Neural progenitor cell (in vitro differentiated cells): ENCODE measurements at regions not wholly inside any gene's neighbourhood (a gene's known extent, or its start where the extent isn't known, plus 50 kb on each side); places are given as distances from the start of the nearest gene placed in this dataset.

Experiments used
- DNase-seq: peaks from one replicate; pipeline ENCODE4 v3.0.0-alpha.2; 2016; ENCODE audit warnings: low spot score
- H2AFZ ChIP-seq: fragments of 200-600 bp; sonication (generic); replicated peaks from 2 replicates; pipeline ENCODE4 v1.6.1; 2016; ENCODE audit warnings: antibody characterized with exemption
- H3F3A ChIP-seq: fragments of 200-600 bp; sonication (generic); 2 replicates; pipeline ENCODE4 v1.6.1; 2016; ENCODE audit warnings: antibody characterized with exemption, low read depth
- H3K27ac ChIP-seq: fragments of 200-600 bp; sonication (generic); 2 replicates; pipeline ENCODE4 v1.5.1; 2016; ENCODE audit warnings: mild to moderate bottlenecking
- H3K27me3 ChIP-seq: fragments of 200-600 bp; sonication (generic); 2 replicates; pipeline ENCODE4 v1.6.1; 2016; ENCODE audit warnings: mild to moderate bottlenecking, moderate library complexity
- H3K36me3 ChIP-seq: fragments of 200-600 bp; sonication (generic); 2 replicates; pipeline ENCODE4 v1.5.1; 2016
- H3K4me1 ChIP-seq: fragments of 200-600 bp; sonication (generic); 2 replicates; pipeline ENCODE4 v1.6.1; 2016; ENCODE audit warnings: mixed run types
- H3K4me2 ChIP-seq: fragments of 200-600 bp; sonication (generic); 2 replicates; pipeline ENCODE4 v1.6.1; 2016
- H3K4me3 ChIP-seq: fragments of 200-600 bp; sonication (generic); 2 replicates; pipeline ENCODE4 v1.5.1; 2016
- H3K79me2 ChIP-seq: fragments of 200-600 bp; sonication (generic); 2 replicates; pipeline ENCODE4 v1.6.1; 2016; ENCODE audit warnings: low read depth
- H3K9ac ChIP-seq: fragments of 200-600 bp; sonication (generic); 2 replicates; pipeline ENCODE4 v1.6.1; 2016
- H3K9me3 ChIP-seq: fragments of 200-600 bp; sonication (generic); 2 replicates; pipeline ENCODE4 v1.5.1; 2016; ENCODE audit warnings: low read depth
- H4K20me1 ChIP-seq: fragments of 200-600 bp; sonication (generic); 2 replicates; pipeline ENCODE4 v1.6.1; 2016; ENCODE audit warnings: low read depth
- H3K27ac Mint-ChIP-seq: 3 replicates; pipeline ENCODE4 v1.8.0; 2021; ENCODE audit warnings: mixed read lengths
- H3K27me3 Mint-ChIP-seq: 2 replicates; pipeline ENCODE4 v1.8.0; 2022; ENCODE audit warnings: low read depth, mild to moderate bottlenecking, inconsistent platforms, moderate library complexity, mixed read lengths; ENCODE audit not compliant: insufficient read depth
- H3K36me3 Mint-ChIP-seq: 3 replicates; pipeline ENCODE4 v1.8.0; 2021; ENCODE audit warnings: mixed read lengths
- H3K4me1 Mint-ChIP-seq: 3 replicates; pipeline ENCODE4 v1.8.0; 2021; ENCODE audit warnings: mixed read lengths
- H3K4me3 Mint-ChIP-seq: 3 replicates; pipeline ENCODE4 v1.8.0; 2021; ENCODE audit warnings: mild to moderate bottlenecking, moderate library complexity, mixed read lengths
- H3K9me3 Mint-ChIP-seq: 3 replicates; pipeline ENCODE4 v1.8.0; 2020; ENCODE audit warnings: mixed read lengths
- EZH2 ChIP-seq: fragments of 200-600 bp; sonication (generic); IDR thresholded peaks from 2 replicates; pipeline ENCODE4 v1.6.1; 2017; ENCODE audit warnings: antibody characterized with exemption, mild to moderate bottlenecking, moderate library complexity
- EZH2phosphoT487 ChIP-seq: fragments of 200-600 bp; sonication (generic); IDR thresholded peaks from 2 replicates; pipeline ENCODE4 v1.6.1; 2017; ENCODE audit warnings: antibody characterized with exemption
- TF ChIP-seq, protein P1 (sequence below): fragments of 200-600 bp; sonication (generic); IDR thresholded peaks from 2 replicates; pipeline ENCODE4 v1.5.1; 2017; ENCODE audit warnings: antibody characterized with exemption, mild to moderate bottlenecking

DNA sequence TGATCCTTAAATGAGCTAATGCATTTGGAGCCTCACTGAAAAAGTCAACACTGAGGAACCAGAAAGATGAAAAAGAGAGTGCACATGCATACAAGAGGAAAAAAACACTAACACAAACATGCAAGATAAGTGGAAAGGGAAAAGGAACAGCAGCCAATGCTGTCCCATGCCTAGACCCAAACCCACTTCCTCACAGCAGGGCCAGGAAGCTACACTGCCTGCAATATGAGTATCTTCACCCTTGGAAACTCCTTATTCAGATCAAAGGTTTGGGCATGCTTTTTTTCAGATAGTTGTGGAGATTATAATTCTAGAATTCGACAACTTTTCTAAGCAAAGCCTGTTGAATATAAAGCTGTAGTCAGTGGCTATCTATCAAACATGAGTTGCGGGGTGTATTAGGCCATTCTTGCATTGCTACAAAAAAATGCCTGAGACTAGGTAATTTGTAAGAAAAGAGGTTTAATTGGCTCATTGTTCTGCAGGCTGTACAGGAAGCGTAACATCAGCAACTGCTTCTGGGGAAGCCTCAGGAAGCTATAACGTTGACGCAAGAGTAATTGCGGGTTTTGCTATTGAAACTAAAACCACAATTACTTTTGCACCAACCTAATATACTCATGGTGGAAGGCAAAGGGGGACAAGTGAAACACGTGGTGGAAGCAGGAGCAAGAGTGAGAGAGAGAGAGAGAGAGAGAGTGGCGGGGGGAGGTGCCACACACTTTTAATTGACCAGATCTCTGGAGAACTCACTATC is 138.2 kb downstream of the MBD2 start:
- Histone ChIP-seq H3K36me3 (no peaks in the 10 kb centered on the region), H3F3A (no peaks in the 10 kb centered on the region), H3K79me2 (no peaks in the 10 kb centered on the region), H4K20me1 (no peaks in the 10 kb centered on the region), H3K4me1 (peaks cover 17% of the 10 kb centered on the region), H3K4me2 (no peak overlapping the region), H3K4me3 (no peak overlapping the region), H3K27ac (no peak overlapping the region), H3K9me3 (no peaks in the 10 kb centered on the region), H2AFZ (no peak overlapping the region), H3K9ac (no peak overlapping the region), H3K27me3 (no peaks in the 10 kb centered on the region)
- DNase-seq = no peak
- no peak overlapping the region for H3K4me3 Mint-ChIP-seq
- no peak for TF ChIP-seq EZH2
- no peak for TF ChIP-seq EZH2phosphoT487
- TF ChIP-seq, protein P1, sequence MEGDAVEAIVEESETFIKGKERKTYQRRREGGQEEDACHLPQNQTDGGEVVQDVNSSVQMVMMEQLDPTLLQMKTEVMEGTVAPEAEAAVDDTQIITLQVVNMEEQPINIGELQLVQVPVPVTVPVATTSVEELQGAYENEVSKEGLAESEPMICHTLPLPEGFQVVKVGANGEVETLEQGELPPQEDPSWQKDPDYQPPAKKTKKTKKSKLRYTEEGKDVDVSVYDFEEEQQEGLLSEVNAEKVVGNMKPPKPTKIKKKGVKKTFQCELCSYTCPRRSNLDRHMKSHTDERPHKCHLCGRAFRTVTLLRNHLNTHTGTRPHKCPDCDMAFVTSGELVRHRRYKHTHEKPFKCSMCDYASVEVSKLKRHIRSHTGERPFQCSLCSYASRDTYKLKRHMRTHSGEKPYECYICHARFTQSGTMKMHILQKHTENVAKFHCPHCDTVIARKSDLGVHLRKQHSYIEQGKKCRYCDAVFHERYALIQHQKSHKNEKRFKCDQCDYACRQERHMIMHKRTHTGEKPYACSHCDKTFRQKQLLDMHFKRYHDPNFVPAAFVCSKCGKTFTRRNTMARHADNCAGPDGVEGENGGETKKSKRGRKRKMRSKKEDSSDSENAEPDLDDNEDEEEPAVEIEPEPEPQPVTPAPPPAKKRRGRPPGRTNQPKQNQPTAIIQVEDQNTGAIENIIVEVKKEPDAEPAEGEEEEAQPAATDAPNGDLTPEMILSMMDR = no peak
- peaks cover 21% of the 10 kb centered on the region for H3K9me3 Mint-ChIP-seq
- peaks cover 6% of the 10 kb centered on the region for H3K4me1 Mint-ChIP-seq
- H3K27ac Mint-ChIP-seq = no peak overlapping the region
- H3K36me3 Mint-ChIP-seq = peaks cover 4% of the 10 kb centered on the region
- H3K27me3 Mint-ChIP-seq = peaks cover 2% of the 10 kb centered on the region

DNA sequence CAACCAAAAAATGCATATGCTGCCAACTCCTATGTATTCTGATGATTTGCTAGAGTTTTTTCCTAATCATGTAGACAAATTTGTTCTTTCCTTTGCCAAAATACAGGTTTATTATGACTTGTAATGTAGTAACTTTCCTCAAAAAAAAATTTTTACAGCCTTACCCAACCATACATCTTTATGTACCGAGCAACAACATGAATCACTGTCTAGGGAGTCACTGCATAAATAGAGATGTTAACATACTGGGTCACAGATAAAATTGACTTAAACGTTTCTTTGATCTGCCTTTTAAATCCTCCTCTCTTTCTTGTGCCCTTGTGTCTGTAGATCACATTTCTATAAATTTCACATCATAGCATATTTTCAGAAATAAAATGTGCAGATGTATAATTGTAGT is 143.6 kb downstream of the MBD2 start:
- no peak overlapping the region for H3K27ac Mint-ChIP-seq
- H3K27me3 ChIP-seq = no peaks in the 10 kb centered on the region
- peaks cover 21% of the 10 kb centered on the region for H3K9me3 Mint-ChIP-seq
- no peak overlapping the region for H2AFZ ChIP-seq
- no peaks in the 10 kb centered on the region for H3F3A ChIP-seq
- no peak overlapping the region for H3K9ac ChIP-seq
- no peaks in the 10 kb centered on the region for H3K9me3 ChIP-seq
- no peak for DNase-seq
- no peaks in the 10 kb centered on the region for H3K36me3 ChIP-seq
- no peak overlapping the region for H3K4me3 ChIP-seq
- H3K4me1 ChIP-seq = no peaks in the 10 kb centered on the region
- H4K20me1 ChIP-seq = no peaks in the 10 kb centered on the region
- H3K4me3 Mint-ChIP-seq = no peak overlapping the region
- no peak overlapping the region for H3K27ac ChIP-seq
- H3K36me3 Mint-ChIP-seq = peaks cover 4% of the 10 kb centered on the region
- no peaks in the 10 kb centered on the region for H3K4me1 Mint-ChIP-seq
- H3K4me2 ChIP-seq = no peak overlapping the region
- TF ChIP-seq, protein P1 = no peak
- no peak for TF ChIP-seq EZH2phosphoT487
- TF ChIP-seq EZH2 = no peak
- H3K79me2 ChIP-seq = no peaks in the 10 kb centered on the region
- H3K27me3 Mint-ChIP-seq = peaks cover 2% of the 10 kb centered on the region

DNA sequence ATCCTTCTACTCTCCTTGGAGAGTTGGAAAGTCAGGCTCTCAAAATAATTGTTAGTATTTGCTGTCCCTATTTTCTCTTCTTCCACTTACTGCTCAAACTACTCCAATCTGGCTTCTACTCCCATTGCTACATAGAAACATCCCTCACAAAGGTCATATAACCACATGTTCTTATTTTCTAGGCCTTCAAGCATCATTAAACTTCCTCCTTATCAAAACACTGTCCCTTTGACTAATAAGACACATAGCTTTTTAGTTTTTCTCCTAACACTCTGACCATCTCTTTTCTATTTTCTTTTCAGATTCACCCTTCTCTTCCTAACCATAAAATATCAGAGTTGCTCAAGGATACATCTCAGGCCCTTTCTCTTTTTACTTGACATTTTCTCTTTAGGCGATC is 148.3 kb downstream of the MBD2 start:
- Histone ChIP-seq H4K20me1 (no peaks in the 10 kb centered on the region), H3K36me3 (no peaks in the 10 kb centered on the region), H3K79me2 (no peaks in the 10 kb centered on the region), H3K4me2 (no peak overlapping the region), H3F3A (no peaks in the 10 kb centered on the region), H3K27me3 (no peaks in the 10 kb centered on the region), H3K4me3 (no peak overlapping the region), H2AFZ (no peak overlapping the region), H3K9me3 (no peaks in the 10 kb centered on the region), H3K9ac (no peak overlapping the region), H3K27ac (no peak overlapping the region), H3K4me1 (no peaks in the 10 kb centered on the region)
- TF ChIP-seq, protein P1 = no peak
- TF ChIP-seq EZH2phosphoT487 (no peak), EZH2 (no peak)
- H3K4me3 Mint-ChIP-seq = no peak overlapping the region
- H3K9me3 Mint-ChIP-seq = no peaks in the 10 kb centered on the region
- no peaks in the 10 kb centered on the region for H3K36me3 Mint-ChIP-seq
- no peaks in the 10 kb centered on the region for H3K4me1 Mint-ChIP-seq
- DNase-seq = no peak
- H3K27me3 Mint-ChIP-seq = peaks cover 2% of the 10 kb centered on the region
- no peak overlapping the region for H3K27ac Mint-ChIP-seq
